Hepatocyte (in vitro differentiated cells): ENCODE measurements at regions not wholly inside any gene's neighbourhood (a gene's known extent, or its start where the extent isn't known, plus 50 kb on each side); places are given as distances from the start of the nearest gene placed in this dataset.

Experiments used
- CTCF ChIP-seq: fragments of 200-600 bp; sonication (generic); IDR thresholded peaks from 2 replicates; pipeline ENCODE4 v1.5.1; 2016; ENCODE audit warnings: antibody characterized with exemption, mild to moderate bottlenecking; ENCODE audit not compliant: poor library complexity
- EZH2 ChIP-seq: fragments of 200-600 bp; sonication (generic); IDR thresholded peaks from 2 replicates; pipeline ENCODE4 v1.6.1; 2016; ENCODE audit warnings: antibody characterized with exemption, mild to moderate bottlenecking, borderline replicate concordance

GRCh38 chr18:48476550-48476917, 62.3 kb upstream of the CTIF start:
- TF ChIP-seq CTCF (no peak), EZH2 (no peak)
